GM12892 (cell line): ENCODE measurements at regions not wholly inside any gene's neighbourhood (a gene's known extent, or its start where the extent isn't known, plus 50 kb on each side); places are given as distances from the start of the nearest gene placed in this dataset.

ENCODE experiments used
- POLR2A ChIP-seq: IDR thresholded peaks from 2 replicates; pipeline ENCODE4 v1.6.1; 2011; ENCODE audit warnings: low read depth, low read length, control low read depth
- POLR2AphosphoS5 ChIP-seq: IDR thresholded peaks from 2 replicates; pipeline ENCODE4 v1.6.1; 2011; ENCODE audit warnings: low read depth, low read length, control low read depth

DNA sequence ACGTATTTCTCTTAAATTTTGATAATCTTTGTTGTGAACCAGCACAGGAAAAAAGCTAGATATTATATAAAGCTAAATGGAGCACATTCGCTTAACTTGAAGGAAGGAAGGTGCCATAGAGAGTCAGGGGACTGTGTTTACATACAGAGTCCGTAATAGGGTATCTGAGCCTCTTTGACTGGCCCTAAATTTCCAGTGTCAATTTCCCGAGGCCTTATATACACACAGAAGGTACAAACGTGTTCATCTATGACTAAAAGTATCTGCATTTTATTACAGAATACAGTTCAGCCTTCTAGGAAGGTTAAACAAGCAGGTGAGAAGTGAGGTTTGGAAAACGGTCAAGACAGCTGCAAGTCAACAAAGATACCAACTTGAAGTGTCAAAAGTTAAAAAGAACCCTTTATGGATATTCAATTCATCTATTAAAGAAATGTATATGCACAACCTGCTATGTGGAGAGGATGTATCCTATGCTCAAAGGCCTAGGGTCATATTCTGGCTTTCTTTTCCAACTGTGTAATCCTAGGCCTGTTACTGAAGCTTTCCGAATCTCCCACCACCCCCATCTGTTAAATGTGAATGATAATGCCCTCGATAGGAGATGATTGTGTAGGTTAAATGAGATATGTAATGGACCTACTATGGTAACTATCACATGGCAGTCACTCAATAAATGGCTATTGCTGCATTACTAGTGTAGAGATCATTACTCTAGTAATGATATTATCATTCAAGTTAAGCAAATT is 263.7 kb upstream of the MAF start:
- TF ChIP-seq POLR2A (no peak), POLR2AphosphoS5 (no peak)
